GM18519 (cell line): ENCODE measurements at regions not wholly inside any gene's neighbourhood (a gene's known extent, or its start where the extent isn't known, plus 50 kb on each side); places are given as distances from the start of the nearest gene placed in this dataset.

ENCODE experiments used
- ATAC-seq: cut with Tn5 transposase; IDR thresholded peaks from one replicate; pipeline ENCODE4 v1.9.1; 2021; ENCODE audit warnings: mild to moderate bottlenecking, moderate library complexity; ENCODE audit not compliant: unreplicated experiment, low FRiP score

- ATAC-seq: no peak
These were observed 503.8 kb upstream of the NRXN1 start for GRCh38 chr2:51535763-51536162.

- ATAC-seq: no peak
These were observed 502.2 kb upstream of the NRXN1 start for GRCh38 chr2:51534166-51534565.

GRCh38 chr2:51528156-51528555, 496.2 kb upstream of the NRXN1 start:
- no peak for ATAC-seq

GRCh38 chr2:51526766-51527165, 494.8 kb upstream of the NRXN1 start:
- ATAC-seq: no peak

GRCh38 chr2:51516667-51517066, 484.7 kb upstream of the NRXN1 start:
- ATAC-seq: no peak

- peak; percentile 69 for ATAC-seq
These were observed 479.1 kb upstream of the NRXN1 start for GRCh38 chr2:51511002-51511401.

- ATAC-seq: no peak
These were observed 478.4 kb upstream of the NRXN1 start for GRCh38 chr2:51510303-51510702.

GRCh38 chr2:51505533-51505932, 473.6 kb upstream of the NRXN1 start:
- no peak for ATAC-seq

- no peak for ATAC-seq
These were observed 458.8 kb upstream of the NRXN1 start for GRCh38 chr2:51490576-51491234.

- no peak for ATAC-seq
These were observed 452.7 kb upstream of the NRXN1 start for GRCh38 chr2:51484605-51485004.

- no peak for ATAC-seq
These were observed 451.8 kb upstream of the NRXN1 start for GRCh38 chr2:51483720-51484119.

- no peak for ATAC-seq
These were observed 440.9 kb upstream of the NRXN1 start for GRCh38 chr2:51472783-51473182.

GRCh38 chr2:51472300-51472699, 440.4 kb upstream of the NRXN1 start:
- ATAC-seq: no peak

- no peak for ATAC-seq
These were observed 437.2 kb upstream of the NRXN1 start for GRCh38 chr2:51469102-51469501.

- no peak for ATAC-seq
These were observed 433.4 kb upstream of the NRXN1 start for GRCh38 chr2:51465326-51465725.

GRCh38 chr2:51454177-51454576, 422.2 kb upstream of the NRXN1 start:
- ATAC-seq: no peak

- no peak for ATAC-seq
These were observed 417.0 kb upstream of the NRXN1 start for GRCh38 chr2:51448911-51449310.

GRCh38 chr2:51441786-51442185, 409.9 kb upstream of the NRXN1 start:
- no peak for ATAC-seq

GRCh38 chr2:51424418-51424817, 392.5 kb upstream of the NRXN1 start:
- no peak for ATAC-seq

- no peak for ATAC-seq
These were observed 388.6 kb upstream of the NRXN1 start for GRCh38 chr2:51420511-51420910.

- ATAC-seq: no peak
These were observed 381.8 kb upstream of the NRXN1 start for GRCh38 chr2:51413726-51414125.

GRCh38 chr2:51410331-51410730, 378.4 kb upstream of the NRXN1 start:
- ATAC-seq: no peak

- ATAC-seq: no peak
These were observed 378.0 kb upstream of the NRXN1 start for GRCh38 chr2:51409920-51410319.
